AG09319 (cell line): ENCODE measurements at regions not wholly inside any gene's neighbourhood (a gene's known extent, or its start where the extent isn't known, plus 50 kb on each side); places are given as distances from the start of the nearest gene placed in this dataset.
"Not testable (repeated sequence)": the region's sequence is repeated elsewhere in the genome, so short reads cannot be mapped to it uniquely, and the experiment has no call there.

Experiments used
- DNase-seq: peaks from one replicate; pipeline ENCODE4 v3.0.0-alpha.2; 2010; ENCODE audit warnings: low read depth; ENCODE audit errors: extremely low read depth
- TF ChIP-seq, protein P1 (sequence below): IDR thresholded peaks from 2 replicates; pipeline ENCODE4 v1.5.1; 2011; ENCODE audit warnings: low read depth, mild to moderate bottlenecking, inconsistent platforms, low read length, moderate library complexity

DNA sequence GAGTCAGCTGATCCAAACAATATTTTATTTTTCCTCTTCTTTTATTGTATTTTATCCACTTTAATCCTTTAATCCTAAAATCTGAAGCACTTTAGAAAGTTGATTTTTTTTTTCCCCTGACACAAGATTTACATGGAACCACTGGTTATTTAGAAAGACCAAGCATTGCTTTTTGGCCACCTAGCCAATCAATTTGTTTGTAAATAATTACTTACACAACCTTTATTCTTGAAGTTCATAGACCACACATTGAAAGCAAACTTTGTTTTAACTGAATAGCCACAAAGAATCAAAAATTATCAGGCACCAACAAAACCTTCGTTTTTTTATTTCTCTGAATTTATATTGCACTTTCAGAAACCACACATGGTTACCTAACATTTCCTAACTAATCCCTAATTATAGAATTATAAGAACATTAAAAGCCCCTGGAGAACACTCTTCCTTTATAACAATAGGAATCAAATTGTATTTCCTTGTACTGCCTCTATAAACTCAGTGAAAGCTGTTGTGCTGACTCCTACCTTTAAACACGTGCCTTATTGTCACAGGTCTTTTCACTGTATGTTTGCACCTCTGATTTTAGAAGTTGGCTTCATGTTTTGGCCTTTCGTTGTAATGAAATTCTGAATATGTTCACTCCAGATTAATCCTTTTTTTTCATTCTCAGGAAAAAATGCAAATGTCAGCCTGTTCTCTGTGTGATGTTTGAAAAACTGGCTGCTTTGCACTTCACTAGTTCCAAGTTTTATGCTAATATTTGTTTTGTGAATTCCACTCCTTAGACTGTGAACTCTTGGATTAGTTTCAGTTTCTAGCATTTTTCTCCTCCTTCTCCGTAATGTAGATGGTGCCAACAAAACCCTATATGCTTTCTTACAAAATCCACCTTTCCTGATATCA is 1511.9 kb downstream of the REEP3 start:
- no peak for DNase-seq

DNA sequence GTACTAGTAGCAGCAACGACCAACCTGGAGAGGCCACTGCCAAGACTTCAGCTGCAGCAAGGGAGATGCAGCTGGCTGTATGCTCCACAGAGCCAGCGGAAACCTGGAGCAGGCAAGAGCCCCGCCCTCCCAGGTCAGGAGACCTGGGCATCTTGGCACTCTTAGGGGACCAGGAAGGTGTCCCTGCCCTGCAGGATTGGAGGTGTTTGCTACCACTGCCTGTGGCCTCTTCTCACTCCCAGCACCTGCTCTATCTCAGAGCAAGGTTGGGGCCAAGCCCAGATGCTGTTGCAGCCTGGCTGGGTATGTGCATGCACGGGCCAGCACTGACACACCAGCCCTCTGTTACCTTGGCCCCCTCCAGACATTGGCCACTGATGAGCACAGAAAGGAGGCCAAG is 1512.8 kb downstream of the REEP3 start:
- TF ChIP-seq, protein P1, sequence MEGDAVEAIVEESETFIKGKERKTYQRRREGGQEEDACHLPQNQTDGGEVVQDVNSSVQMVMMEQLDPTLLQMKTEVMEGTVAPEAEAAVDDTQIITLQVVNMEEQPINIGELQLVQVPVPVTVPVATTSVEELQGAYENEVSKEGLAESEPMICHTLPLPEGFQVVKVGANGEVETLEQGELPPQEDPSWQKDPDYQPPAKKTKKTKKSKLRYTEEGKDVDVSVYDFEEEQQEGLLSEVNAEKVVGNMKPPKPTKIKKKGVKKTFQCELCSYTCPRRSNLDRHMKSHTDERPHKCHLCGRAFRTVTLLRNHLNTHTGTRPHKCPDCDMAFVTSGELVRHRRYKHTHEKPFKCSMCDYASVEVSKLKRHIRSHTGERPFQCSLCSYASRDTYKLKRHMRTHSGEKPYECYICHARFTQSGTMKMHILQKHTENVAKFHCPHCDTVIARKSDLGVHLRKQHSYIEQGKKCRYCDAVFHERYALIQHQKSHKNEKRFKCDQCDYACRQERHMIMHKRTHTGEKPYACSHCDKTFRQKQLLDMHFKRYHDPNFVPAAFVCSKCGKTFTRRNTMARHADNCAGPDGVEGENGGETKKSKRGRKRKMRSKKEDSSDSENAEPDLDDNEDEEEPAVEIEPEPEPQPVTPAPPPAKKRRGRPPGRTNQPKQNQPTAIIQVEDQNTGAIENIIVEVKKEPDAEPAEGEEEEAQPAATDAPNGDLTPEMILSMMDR = no peak
- no peak for DNase-seq

More for the DNA sequence above, 1511.9 kb downstream of the REEP3 start:
- TF ChIP-seq, protein P1 = no peak

DNA sequence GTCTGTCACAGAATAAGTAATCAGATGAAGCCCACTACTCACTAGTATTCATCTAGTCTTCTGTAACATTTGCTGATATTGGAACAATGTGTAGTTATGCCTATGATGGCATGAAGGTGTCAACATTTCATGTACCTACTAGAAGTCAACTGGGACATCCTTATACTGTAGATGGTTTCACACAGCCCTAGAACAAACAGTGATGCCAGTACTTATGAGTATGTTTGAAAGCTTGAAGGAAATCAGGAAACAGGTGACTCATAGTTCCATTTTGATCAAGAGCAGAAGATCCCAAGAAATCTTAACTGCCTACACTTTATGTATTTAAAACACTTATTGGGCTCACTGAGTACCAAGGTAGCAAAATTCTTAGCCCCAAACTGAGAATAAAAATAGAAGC is 1519.6 kb downstream of the REEP3 start:
- TF ChIP-seq, protein P1 = no peak
- DNase-seq = no peak

DNA sequence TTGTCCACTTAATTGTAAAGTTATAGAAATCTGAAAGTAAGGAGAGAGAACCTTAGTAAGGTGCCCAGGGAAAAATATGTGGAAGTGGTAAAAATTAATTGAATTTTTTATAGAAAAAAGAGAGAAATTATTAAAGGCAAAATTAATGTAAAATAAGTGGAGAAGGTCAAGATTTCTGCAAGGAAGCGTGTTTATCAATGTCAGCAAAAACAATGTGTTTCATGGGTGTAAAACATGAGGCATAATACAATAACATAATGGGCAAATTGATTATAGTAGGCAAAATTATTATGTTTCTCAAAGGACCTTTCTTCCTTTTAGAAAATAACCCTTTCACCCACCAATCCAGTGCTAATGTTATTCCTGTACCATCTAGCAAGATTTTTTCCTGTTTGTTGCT is 1520.1 kb downstream of the REEP3 start:
- TF ChIP-seq, protein P1 = no peak
- no peak for DNase-seq

DNA sequence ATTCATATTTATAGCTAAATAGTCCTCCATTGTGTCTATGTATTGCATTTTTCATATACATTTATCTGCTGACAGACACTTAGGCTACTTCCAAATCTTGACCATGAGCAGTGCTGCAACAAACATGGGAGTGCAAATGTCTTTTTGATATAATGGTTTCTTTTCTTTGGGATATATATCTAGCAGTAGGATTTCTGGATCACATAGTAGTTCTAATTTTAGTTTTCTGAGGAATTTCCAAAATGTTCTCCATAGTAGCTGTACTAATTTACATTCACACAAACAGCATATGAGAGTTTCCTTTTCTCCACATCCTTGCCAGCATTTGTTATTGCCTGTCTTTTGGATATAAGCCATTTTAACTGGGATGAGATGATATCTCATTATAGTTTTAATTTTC is 1521.3 kb downstream of the REEP3 start:
- TF ChIP-seq, protein P1 = no peak

DNA sequence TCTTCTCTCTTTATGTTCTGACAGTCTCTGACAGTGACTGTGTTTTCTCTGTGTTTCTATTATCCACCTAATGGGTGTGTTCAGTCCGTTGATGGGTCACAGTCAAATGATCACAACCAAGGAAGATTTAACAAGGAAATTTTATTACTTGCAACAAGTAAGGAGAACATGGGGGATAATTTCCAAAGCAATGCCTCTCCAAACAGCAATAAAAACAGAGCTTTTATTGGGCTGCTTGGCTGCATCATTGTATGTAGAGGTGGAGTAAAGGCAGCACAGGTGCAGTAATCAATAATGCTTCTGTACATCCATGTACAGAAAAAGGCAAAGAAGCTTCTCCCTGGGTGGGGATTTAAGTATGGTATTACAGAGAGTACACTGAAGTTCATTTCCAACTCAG is 1525.6 kb downstream of the REEP3 start:
- no peak for DNase-seq
- TF ChIP-seq, protein P1 = no peak

More for the DNA sequence above, 1521.3 kb downstream of the REEP3 start:
- no peak for DNase-seq

DNA sequence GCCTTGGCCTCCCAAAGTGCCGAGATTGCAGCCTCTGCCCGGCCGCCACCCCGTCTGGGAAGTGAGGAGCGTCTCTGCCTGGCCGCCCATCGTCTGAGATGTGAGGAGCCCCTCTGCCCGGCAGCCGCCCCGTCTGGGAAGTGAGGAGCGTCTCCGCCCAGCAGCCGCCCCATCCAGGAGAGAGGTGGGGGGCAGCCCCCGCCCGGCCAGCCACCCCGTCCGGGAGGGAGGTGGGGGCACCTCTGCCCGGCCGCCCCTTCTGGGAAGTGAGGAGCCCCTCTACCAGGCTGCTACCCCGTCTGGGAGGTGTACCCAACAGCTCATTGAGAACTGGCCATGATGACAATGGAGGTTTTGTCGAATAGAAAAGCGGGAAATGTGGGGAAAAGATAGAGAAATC is 1530.9 kb downstream of the REEP3 start:
- DNase-seq = not testable (repeated sequence)

DNA sequence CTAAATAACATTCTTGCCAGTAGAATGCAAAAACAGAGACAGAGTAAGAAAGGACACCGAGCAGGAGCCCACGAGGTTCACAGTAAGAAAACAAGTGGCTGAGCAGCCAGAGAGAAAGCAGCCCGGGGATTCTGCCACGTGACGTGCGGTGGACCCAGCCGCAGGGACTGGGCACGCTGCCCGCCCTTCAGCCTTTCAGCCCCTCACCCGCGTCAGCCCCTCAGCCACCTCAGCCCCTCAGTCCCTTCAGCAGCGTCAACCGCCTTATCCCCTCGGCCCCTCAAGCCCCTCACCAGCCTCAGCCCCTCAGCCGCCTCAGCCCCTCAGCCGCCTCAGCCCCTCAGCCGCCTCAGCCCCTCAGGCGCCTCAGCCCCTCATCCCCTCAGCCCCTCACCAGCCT is 1532.2 kb downstream of the REEP3 start:
- DNase-seq = not testable (repeated sequence)

DNA sequence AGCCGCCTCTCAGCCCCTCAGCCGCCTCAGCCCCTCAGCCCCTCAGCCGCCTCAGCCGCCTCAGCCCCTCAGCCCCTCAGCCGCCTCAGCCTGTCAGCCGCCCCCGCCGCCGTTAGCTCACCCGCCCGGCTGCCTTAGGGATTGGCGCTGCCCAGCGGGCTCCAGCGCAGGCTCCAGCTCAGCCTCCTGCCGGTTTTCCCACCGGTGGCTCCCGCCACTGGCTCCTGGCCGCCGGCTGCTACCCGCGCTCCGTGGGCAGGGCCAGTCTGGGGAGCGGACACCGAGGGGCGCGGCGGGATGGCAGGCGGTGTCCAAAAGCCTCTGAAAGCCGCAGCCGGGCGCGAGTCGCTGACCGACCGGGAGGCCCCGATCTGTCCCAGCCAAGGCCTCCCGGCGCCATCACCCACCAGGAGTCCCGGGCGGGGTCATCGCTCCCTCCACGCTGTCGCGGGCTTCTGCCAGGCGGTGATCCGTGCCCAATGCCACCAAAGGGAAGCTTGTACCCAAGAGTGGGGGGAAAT is 1532.7 kb downstream of the REEP3 start:
- not testable (repeated sequence) for DNase-seq

DNA sequence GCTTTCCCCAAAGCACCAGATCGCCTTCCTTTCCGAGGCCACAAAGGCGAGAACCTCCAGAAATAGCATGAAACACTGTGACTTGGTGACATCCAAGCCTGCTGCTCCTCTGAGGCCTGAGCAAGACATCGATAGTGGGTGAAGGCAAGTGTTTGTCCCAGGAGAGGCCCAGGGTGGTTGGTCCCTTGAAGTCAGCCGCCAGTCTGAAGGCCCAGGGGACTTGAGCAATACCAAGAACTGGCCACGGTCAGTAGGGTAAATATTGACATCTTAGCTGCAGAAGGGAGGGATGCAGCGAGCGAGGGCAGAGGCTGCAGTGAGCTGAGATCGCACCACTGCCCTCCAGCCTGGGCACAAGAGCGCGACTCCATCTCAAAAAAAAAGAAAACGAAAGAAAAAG is 1533.5 kb downstream of the REEP3 start:
- not testable (repeated sequence) for DNase-seq
